ENCODE measurements at regions not wholly inside any gene's neighbourhood (a gene's known extent, or its start where the extent isn't known, plus 50 kb on each side); places are given as distances from the start of the nearest gene placed in this dataset.

DNA sequence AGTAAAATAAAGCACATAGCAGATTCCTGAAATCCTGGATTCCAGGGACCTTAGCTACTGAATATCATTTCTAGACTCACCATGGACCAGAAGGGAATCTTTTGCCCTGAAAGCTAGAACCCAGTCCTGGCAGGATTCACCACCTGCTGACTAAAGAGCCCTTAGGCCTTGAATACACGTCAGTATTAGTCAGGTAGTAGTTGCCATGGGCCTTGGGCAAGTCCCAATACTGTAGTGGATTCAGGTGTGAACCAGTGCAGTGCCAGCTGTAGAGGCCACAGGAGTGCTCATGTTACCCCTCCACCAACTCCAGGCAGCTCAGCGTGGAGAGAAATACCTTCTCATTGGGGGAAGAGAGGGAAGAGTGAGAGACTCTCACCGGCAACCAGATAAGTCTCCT, 64.1 kb upstream of the UBQLN2 start:
- Histone ChIP-seq H3K4me3 (ENCODE audit: low read depth, low read length) (no peak overlapping the region), H3K4me1 (no peaks in the 10 kb centered on the region), H3K36me3 (ENCODE audit: control insufficient read depth, insufficient read depth, low read length) (no peaks in the 10 kb centered on the region), H3K27me3 (replicated peaks; ENCODE audit: control insufficient read depth, insufficient read depth, low read length) (no peaks in the 10 kb centered on the region), H3K9me3 (no peaks in the 10 kb centered on the region)
- no TSS peak for BruUV-seq (replicated peaks)
- ChIA-PET POLR2A (no interaction called here), CTCF (no interaction called here)
- Mint-ChIP-seq H3K9me3 (ENCODE audit: unreplicated experiment) (no peaks in the 10 kb centered on the region), H3K4me3 (ENCODE audit: unreplicated experiment) (no peak overlapping the region), H3K36me3 (ENCODE audit: insufficient read depth, unreplicated experiment) (no peaks in the 10 kb centered on the region), H3K4me1 (ENCODE audit: low read depth, unreplicated experiment) (no peaks in the 10 kb centered on the region), H3K27ac (ENCODE audit: unreplicated experiment) (no peak overlapping the region), H3K27me3 (ENCODE audit: insufficient read depth, unreplicated experiment) (no peaks in the 10 kb centered on the region)
- no peak for DNase-seq
- intact Hi-C loops (cut with micrococcal nuclease; ENCODE audit: unreplicated experiment): no loop called here
- no peak for TF ChIP-seq CTCF (IDR thresholded peaks at IDR 0.05; ENCODE audit: insufficient read depth in 1 of 2, low read depth in 1 of 2, low read length in 1 of 2, severe bottlenecking in 1 of 2, unreplicated experiment in 1 of 2)

DNA sequence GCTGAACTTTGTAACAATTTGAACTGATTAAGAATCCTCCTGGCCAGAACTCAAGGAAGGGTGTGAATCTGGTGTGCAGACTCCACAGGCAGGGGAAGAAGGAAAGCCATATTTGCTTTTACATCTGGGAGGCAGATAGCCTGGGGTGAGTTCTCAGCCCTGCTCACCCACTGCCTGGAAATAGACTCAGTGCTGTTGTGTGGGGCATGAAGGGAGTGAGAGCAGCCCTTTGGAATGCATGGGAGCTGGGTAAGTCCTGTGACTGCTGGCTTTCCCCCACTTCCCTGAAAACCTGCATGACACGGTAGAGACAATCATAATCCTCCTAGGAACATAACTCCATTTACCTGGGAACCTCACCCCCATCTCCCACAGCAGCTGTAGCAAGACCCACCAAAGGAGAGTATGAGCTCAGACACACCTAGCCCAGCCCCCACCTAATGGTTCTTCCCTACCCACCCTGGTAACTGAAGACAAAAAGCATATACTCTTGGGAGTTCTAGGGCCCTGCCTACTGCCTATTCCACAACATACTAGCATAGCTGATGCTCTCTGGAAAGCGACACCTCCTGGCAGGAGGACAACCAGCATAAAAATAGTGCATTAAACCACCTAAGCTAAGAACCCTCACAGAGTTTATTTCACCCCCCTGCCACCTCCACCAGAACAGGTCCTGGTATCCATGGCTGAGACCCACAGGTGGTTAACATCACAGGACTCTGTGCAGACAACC, 59.3 kb upstream of the UBQLN2 start:
- Mint-ChIP-seq H3K27me3 (ENCODE audit: insufficient read depth, unreplicated experiment) (no peaks in the 10 kb centered on the region), H3K9me3 (ENCODE audit: unreplicated experiment) (peaks cover 5% of the 10 kb centered on the region), H3K4me1 (ENCODE audit: low read depth, unreplicated experiment) (no peaks in the 10 kb centered on the region), H3K27ac (ENCODE audit: unreplicated experiment) (no peak overlapping the region), H3K36me3 (ENCODE audit: insufficient read depth, unreplicated experiment) (no peaks in the 10 kb centered on the region), H3K4me3 (ENCODE audit: unreplicated experiment) (no peak overlapping the region)
- no peak for DNase-seq
- no peak for TF ChIP-seq CTCF (IDR thresholded peaks at IDR 0.05; ENCODE audit: insufficient read depth in 1 of 2, low read depth in 1 of 2, low read length in 1 of 2, severe bottlenecking in 1 of 2, unreplicated experiment in 1 of 2)
- POLR2A ChIA-PET: no interaction called here
- CTCF ChIA-PET: interaction anchor here (0.6 kb wide), 1 partner anchor 343 kb away, joined by 3 read pairs; no protein-coding TSS in a partner anchor
- intact Hi-C loops (cut with micrococcal nuclease; ENCODE audit: unreplicated experiment): no loop called here
- Histone ChIP-seq H3K36me3 (ENCODE audit: control insufficient read depth, insufficient read depth, low read length) (no peaks in the 10 kb centered on the region), H3K9me3 (no peaks in the 10 kb centered on the region), H3K4me1 (no peaks in the 10 kb centered on the region), H3K27me3 (replicated peaks; ENCODE audit: control insufficient read depth, insufficient read depth, low read length) (no peaks in the 10 kb centered on the region), H3K4me3 (ENCODE audit: low read depth, low read length) (no peak overlapping the region)
- no TSS peak for BruUV-seq (replicated peaks)

DNA sequence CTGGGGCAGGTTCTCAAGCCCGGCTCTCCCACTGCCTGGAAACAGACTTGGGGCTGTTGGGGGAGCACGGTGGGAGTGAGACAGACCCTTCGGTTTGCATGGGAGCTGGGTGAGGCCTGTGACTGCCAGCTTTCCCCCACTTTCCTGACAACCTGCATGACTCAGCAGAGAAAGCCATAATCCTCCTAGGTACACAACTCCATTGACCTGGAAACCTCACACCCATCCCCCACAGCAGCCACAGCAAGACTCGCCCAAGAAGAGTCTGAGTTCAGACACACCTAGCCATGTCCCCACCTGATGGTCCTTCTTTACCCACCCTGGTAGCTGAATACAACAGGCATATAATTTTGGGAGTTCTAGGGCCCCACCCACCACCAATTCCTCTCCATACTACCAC, 57.6 kb upstream of the UBQLN2 start:
- no peak overlapping the region for H3K4me3 ChIP-seq (ENCODE audit: low read depth, low read length)
- no peaks in the 10 kb centered on the region for H3K4me1 ChIP-seq
- H3K9me3 Mint-ChIP-seq (ENCODE audit: unreplicated experiment): peaks cover 20% of the 10 kb centered on the region
- no peak for DNase-seq
- no peaks in the 10 kb centered on the region for H3K27me3 Mint-ChIP-seq (ENCODE audit: insufficient read depth, unreplicated experiment)
- ChIA-PET POLR2A (no interaction called here), CTCF (no interaction called here)
- H3K27me3 ChIP-seq (replicated peaks; ENCODE audit: control insufficient read depth, insufficient read depth, low read length): no peaks in the 10 kb centered on the region
- no peaks in the 10 kb centered on the region for H3K4me1 Mint-ChIP-seq (ENCODE audit: low read depth, unreplicated experiment)
- TF ChIP-seq CTCF (IDR thresholded peaks at IDR 0.05; ENCODE audit: insufficient read depth in 1 of 2, low read depth in 1 of 2, low read length in 1 of 2, severe bottlenecking in 1 of 2, unreplicated experiment in 1 of 2): no peak
- no peaks in the 10 kb centered on the region for H3K36me3 ChIP-seq (ENCODE audit: control insufficient read depth, insufficient read depth, low read length)
- no peaks in the 10 kb centered on the region for H3K36me3 Mint-ChIP-seq (ENCODE audit: insufficient read depth, unreplicated experiment)
- H3K4me3 Mint-ChIP-seq (ENCODE audit: unreplicated experiment): no peak overlapping the region
- no peak overlapping the region for H3K27ac Mint-ChIP-seq (ENCODE audit: unreplicated experiment)
- no peaks in the 10 kb centered on the region for H3K9me3 ChIP-seq
- no TSS peak for BruUV-seq (replicated peaks)
- intact Hi-C loops (cut with micrococcal nuclease; ENCODE audit: unreplicated experiment): no loop called here
